NT2/D1 (cell line): ENCODE measurements at regions not wholly inside any gene's neighbourhood (a gene's known extent, or its start where the extent isn't known, plus 50 kb on each side); places are given as distances from the start of the nearest gene placed in this dataset.

Experiments
- SUZ12 ChIP-seq: IDR thresholded peaks from 2 replicates; pipeline ENCODE4 v1.6.1; 2011; ENCODE audit not compliant: insufficient read length, insufficient read depth; ENCODE audit errors: extremely low read depth
- YY1 ChIP-seq: IDR thresholded peaks from 2 replicates; pipeline ENCODE4 v1.6.1; 2011; ENCODE audit not compliant: insufficient read length, insufficient read depth
- ZNF274 ChIP-seq: IDR thresholded peaks from 2 replicates; pipeline ENCODE4 v1.6.1; 2011; ENCODE audit warnings: mild to moderate bottlenecking, low read depth, low read length

- TF ChIP-seq SUZ12 (no peak), ZNF274 (no peak), YY1 (no peak)
These were observed 125.5 kb downstream of the KCNRG start for GRCh38 chr13:50140581-50141374.
